Astrocyte (in vitro differentiated cells and primary cell): ENCODE measurements at regions not wholly inside any gene's neighbourhood (a gene's known extent, or its start where the extent isn't known, plus 50 kb on each side); places are given as distances from the start of the nearest gene placed in this dataset.

ENCODE experiments used
- EZH2 ChIP-seq: IDR thresholded peaks from 2 replicates; pipeline ENCODE4 v1.6.1; 2012; ENCODE audit warnings: mild to moderate bottlenecking, low read length, inconsistent platforms; ENCODE audit not compliant: insufficient read depth
- TF ChIP-seq, protein P1 (sequence below): IDR thresholded peaks from 2 replicates; pipeline ENCODE4 v1.5.1; 2011; ENCODE audit warnings: low read depth, mild to moderate bottlenecking, inconsistent platforms, low read length, moderate library complexity; ENCODE audit not compliant: insufficient read depth

DNA sequence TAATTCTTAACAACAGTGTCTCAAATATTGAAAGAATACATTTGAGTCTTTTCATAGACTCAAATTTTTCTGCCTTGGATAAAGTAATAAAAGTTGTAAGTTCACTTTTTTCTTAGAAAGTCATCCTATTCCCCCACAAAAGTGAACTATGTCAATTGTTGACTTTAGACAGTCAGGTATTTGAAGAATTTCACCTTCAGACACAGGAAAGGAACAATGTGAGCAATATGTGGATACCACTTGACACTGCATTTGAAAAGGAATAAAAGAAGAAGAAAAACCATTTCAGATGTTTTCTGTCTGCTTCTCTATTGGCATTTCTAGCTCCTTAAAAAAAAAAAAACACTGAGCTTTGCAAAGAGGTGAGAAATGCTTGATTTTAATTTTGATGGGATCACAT lies 1389.0 kb upstream of the IGFBP7 start:
- TF ChIP-seq, protein P1, sequence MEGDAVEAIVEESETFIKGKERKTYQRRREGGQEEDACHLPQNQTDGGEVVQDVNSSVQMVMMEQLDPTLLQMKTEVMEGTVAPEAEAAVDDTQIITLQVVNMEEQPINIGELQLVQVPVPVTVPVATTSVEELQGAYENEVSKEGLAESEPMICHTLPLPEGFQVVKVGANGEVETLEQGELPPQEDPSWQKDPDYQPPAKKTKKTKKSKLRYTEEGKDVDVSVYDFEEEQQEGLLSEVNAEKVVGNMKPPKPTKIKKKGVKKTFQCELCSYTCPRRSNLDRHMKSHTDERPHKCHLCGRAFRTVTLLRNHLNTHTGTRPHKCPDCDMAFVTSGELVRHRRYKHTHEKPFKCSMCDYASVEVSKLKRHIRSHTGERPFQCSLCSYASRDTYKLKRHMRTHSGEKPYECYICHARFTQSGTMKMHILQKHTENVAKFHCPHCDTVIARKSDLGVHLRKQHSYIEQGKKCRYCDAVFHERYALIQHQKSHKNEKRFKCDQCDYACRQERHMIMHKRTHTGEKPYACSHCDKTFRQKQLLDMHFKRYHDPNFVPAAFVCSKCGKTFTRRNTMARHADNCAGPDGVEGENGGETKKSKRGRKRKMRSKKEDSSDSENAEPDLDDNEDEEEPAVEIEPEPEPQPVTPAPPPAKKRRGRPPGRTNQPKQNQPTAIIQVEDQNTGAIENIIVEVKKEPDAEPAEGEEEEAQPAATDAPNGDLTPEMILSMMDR: no peak
- no peak for TF ChIP-seq EZH2
